Skeletal muscle tissue (tissue), 3 donors: ENCODE measurements at regions not wholly inside any gene's neighbourhood (a gene's known extent, or its start where the extent isn't known, plus 50 kb on each side); places are given as distances from the start of the nearest gene placed in this dataset.
A peak's percentile ranks its signal among the peaks of the same experiment; 100 is the strongest.

Experiments
- H3K27ac ChIP-seq: one replicate; pipeline ENCODE4 v1.7.0; 2013; ENCODE audit warnings: mild to moderate bottlenecking, low read depth, low read length, inconsistent platforms
- H3K27me3 ChIP-seq, 3 donors: one replicate each; pipeline ENCODE4 v1.7.0; 2013; ENCODE audit warnings: low read length in 3 of 3; ENCODE audit not compliant: control insufficient read depth in 3 of 3, insufficient read depth in 3 of 3
- H3K36me3 ChIP-seq, 3 donors: one replicate each; pipeline ENCODE4 v1.7.0; 2013; ENCODE audit warnings: low read length in 3 of 3; ENCODE audit not compliant: control insufficient read depth in 3 of 3, insufficient read depth in 3 of 3
- H3K4me1 ChIP-seq, 3 donors: one replicate each; pipeline ENCODE4 v1.7.0; 2013; ENCODE audit warnings: low read length in 3 of 3, mild to moderate bottlenecking in 3 of 3; ENCODE audit not compliant: control insufficient read depth in 3 of 3, insufficient read depth in 3 of 3
- H3K4me3 ChIP-seq, 3 donors: one replicate each; pipeline ENCODE4 v1.7.0; 2013; ENCODE audit warnings: low read length in 3 of 3
- H3K9ac ChIP-seq, 3 donors: one replicate each; pipeline ENCODE4 v1.7.0; 2013; ENCODE audit warnings: low read length in 3 of 3, mild to moderate bottlenecking in 3 of 3, moderate library complexity in 2 of 3, low read depth in 1 of 3
- H3K9me3 ChIP-seq, 3 donors: one replicate each; pipeline ENCODE4 v1.7.0; 2013; ENCODE audit warnings: low read length in 3 of 3; ENCODE audit not compliant: control insufficient read depth in 3 of 3
- donor health status: Osteomylitis.

DNA sequence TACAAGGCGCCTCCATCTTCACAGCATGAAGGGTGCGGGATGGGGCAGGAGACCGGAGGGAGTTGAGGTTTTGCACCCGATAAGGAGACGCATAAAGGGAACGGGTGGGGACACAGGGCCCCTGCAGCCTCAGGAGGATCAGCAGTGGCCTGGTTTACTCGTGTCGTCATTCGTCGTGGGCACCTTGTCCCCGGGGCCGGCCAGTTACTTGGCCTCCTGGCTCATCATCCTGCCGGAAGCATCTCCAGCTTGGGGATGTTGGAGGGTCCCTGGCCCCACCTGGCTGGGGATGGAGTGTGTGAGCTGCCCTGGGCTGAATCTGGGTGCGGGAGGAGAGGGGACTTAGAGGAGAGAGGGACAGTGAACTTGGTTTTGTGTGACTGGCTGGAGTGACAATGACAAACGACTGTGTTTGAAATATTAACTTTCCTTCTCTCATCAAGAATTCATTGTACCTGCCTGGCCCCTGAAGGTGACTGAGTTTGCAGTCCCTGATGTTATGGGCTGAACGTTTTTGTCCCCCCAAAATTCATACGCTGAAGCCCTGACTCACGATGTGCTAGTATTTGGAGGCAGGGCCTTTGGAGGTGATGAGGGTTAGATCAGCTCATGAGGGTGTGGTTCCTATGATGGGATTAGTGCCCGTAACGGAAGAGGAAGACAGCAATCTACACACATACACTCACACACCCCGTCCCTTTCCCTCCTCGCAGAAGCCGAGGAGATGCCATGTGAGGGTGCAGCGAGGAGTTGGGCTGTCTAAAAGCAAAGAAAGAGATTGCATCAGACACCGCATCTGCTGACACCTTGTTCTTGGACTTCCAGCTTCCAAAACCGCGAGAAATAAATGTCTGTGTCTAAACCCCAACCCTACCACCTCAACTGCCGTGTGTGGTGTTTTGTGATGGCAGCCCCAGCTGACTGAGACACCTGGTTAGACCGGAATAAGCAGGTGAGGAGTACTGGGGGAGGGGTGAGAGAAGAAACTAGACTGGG, 65.0 kb upstream of the MAP3K4 start:
- Histone ChIP-seq H3K9ac (no peak overlapping the region), H3K9me3 (no peaks in the 10 kb centered on the region), H3K4me3 (no peak overlapping the region), H3K27ac (no peak overlapping the region), H3K27me3 (peaks cover 5 to 8% (median 6%) of the 10 kb centered on the region in 3 donors), H3K4me1 (peaks cover 0 to 3% (median 0%) of the 10 kb centered on the region in 3 donors), H3K36me3 (no peaks in the 10 kb centered on the region)

DNA sequence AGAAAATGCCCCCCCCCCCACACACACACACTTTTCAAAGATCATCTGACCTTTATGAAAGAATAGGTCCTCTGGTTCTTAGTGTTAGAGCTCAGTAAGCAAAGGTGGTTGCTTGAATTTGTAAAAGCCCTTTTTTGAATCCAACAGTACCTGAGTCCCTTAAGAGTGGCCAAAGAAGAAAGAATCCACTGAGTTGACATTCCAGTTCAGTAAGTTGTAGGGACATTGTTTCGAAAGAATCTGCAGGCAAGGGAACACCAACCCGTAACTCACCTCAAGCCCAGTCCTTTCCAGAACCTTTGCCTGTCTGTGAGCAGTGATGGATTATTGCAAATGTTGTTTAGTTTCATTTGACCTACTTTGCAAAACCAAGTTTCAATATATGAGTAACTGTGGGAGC, 64.2 kb upstream of the MAP3K4 start:
- H3K36me3 ChIP-seq = no peaks in the 10 kb centered on the region
- peaks cover 0 to 3% (median 0%) of the 10 kb centered on the region in 3 donors for H3K4me1 ChIP-seq
- peaks cover 5 to 8% (median 6%) of the 10 kb centered on the region in 3 donors for H3K27me3 ChIP-seq
- H3K27ac ChIP-seq = no peak overlapping the region
- H3K4me3 ChIP-seq = no peak overlapping the region
- H3K9me3 ChIP-seq = no peaks in the 10 kb centered on the region
- H3K9ac ChIP-seq = no peak overlapping the region

DNA sequence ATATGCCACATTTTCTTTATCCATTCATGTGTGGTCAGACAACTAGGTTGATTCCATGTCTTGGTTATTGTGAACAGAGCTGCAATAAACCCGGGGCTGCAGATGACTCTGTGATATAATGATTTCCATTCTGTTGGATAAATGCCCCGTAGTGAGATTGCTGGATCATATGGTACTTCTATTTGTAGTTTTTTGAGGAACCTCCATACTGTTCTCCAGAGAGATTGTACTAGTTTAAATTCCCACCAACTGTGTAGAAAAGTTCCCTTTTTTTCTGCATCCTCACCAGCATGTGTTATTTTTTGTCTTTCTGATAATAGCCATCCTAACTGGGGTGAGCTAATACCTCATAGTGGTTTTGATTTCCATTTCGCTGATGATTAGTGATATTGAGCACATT, 62.2 kb upstream of the MAP3K4 start:
- peaks cover 0 to 3% (median 0%) of the 10 kb centered on the region in 3 donors for H3K4me1 ChIP-seq
- H3K27me3 ChIP-seq = peaks cover 5 to 12% (median 6%) of the 10 kb centered on the region in 3 donors
- H3K27ac ChIP-seq = no peak overlapping the region
- H3K9ac ChIP-seq = no peak overlapping the region
- no peaks in the 10 kb centered on the region for H3K9me3 ChIP-seq
- H3K4me3 ChIP-seq = no peak overlapping the region
- H3K36me3 ChIP-seq = no peaks in the 10 kb centered on the region

DNA sequence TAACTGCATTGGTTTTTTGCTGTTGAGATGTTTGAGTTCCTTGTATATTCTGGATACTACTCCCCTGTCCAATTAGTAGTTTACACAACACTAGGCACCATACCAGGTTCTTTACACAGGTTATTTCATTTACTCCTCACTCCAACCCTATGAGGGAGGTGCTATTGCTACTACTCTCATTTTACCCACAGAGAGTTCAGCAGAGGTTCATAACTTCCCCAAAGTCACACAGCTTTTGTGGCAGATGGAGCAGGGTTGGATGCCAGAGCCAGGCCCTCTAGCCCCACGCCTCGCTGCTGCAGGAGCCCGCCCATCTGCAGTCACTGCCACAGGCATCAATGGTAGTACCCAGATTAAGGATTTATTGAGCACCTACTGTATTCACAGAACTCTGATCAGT, 61.7 kb upstream of the MAP3K4 start:
- Histone ChIP-seq H3K9ac (no peak overlapping the region), H3K36me3 (no peaks in the 10 kb centered on the region), H3K4me3 (no peak overlapping the region), H3K27ac (no peak overlapping the region), H3K4me1 (peaks cover 0 to 3% (median 0%) of the 10 kb centered on the region in 3 donors), H3K27me3 (peaks cover 5 to 12% (median 6%) of the 10 kb centered on the region in 3 donors), H3K9me3 (no peaks in the 10 kb centered on the region)

DNA sequence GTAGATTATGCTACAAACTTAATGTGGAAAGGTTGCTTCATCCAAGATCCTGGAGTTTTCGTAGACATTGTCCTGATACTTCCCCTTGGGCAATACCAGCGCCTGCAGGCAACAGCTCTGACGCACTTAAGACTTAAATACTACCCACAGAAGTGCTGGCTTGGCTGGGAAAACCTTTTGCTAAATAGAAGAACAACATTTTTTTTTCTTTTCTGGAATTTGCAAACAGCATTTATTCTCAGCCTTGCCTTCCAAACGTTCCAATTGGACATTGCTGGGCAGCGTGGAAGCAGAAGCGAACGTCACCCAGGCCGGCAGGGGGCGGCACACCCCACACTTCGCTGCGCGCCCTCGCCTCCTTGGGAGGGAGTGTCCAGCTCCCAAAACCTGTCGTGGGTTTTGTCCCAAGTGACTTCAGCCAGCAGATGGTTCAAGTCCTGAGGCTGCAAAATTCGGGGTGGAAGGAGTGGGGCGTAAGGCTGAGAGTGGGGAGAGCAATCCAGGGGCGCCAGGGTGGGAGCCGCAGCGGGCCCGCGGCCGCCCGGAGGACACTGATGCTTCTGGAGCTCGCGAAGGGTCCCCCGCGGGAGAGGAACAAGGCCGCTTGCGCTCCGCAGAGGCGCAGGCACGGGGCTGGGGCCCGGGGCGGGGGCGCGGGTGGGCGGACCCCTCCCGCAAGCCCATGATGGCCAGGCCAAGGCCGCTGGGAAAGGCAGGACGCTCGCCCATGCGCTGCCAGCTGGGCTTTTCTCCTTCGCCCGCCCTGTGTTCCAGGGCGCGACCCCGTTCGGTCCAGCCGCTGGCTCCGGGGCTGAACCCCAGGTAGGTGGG, 60.8 kb upstream of the MAP3K4 start:
- H3K9me3 ChIP-seq = no peaks in the 10 kb centered on the region
- H3K9ac ChIP-seq = no peak overlapping the region
- peaks cover 5 to 9% (median 6%) of the 10 kb centered on the region in 3 donors for H3K27me3 ChIP-seq
- H3K27ac ChIP-seq = no peak overlapping the region
- no peaks in the 10 kb centered on the region for H3K36me3 ChIP-seq
- H3K4me3 ChIP-seq = peak overlapping the region in 2 of 3 donors; percentile 51 to 52
- peaks cover 0 to 3% (median 0%) of the 10 kb centered on the region in 3 donors for H3K4me1 ChIP-seq

DNA sequence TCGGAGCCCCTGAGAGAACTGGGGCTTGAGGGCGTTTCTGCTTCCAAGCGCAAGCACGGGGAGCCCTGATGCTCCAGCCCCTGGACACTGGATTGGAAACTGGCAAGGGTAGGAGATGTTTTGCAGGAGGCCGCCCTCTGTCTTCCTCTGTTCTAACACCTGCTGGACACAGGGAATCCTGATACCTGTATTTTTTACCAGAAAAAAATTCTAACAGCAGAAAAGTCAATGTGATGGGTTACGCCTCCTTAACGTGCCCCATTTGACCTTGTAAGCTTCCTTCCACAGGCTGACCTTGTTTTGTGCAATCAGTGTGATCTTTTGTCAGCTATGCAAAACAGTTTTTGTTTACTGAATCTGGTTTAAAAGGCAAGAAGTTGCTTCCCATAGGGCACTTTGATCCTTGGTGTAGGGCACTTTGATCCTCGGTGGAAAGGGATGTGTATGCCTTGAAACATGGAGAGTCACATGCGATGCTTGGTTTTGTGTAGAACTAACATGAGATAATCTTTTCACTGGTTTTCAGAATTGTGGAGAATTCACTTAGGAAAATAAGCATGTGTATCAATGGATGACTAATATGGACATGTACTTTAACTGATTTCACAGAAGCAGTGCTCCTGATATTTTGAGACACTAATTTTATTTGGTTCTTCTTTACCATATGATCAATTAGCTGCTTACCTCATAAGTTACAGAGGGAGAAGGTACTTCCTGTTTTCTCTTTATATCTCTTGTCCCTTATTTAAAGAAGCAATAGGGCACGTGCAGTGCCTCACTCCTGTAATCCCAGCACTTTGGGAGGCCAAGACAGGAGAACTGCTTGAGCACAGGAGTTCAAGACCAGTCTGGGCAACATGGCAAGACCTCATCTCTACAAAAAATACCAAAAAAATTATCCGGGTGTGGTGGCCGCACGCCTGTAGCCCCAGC, 59.9 kb upstream of the MAP3K4 start:
- Histone ChIP-seq H3K4me1 (peaks cover 0 to 3% (median 0%) of the 10 kb centered on the region in 3 donors), H3K9me3 (no peaks in the 10 kb centered on the region), H3K27ac (no peak overlapping the region), H3K27me3 (peaks cover 5 to 9% (median 6%) of the 10 kb centered on the region in 3 donors), H3K4me3 (no peak overlapping the region), H3K36me3 (no peaks in the 10 kb centered on the region), H3K9ac (no peak overlapping the region)

DNA sequence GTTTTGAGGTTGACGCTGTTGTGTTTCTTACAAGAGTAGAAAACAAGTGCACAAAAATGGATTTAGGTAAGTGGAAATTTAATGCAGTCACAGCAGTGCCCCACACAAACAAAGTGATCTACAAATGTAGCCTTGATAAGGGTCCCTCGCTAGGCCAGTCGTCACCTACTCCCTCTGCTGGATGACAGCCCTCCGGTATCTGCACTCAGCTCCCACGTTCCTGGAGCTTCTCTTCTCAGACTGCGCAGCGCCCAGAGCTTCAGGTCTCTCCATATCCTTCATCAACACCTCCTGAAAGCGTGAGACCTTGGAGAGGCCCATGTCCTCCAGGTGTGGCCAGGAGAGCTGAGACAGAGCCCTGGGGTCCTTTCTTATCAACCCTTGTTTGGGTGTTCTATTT, 58.3 kb upstream of the MAP3K4 start:
- Histone ChIP-seq H3K27me3 (peaks cover 5 to 6% (median 6%) of the 10 kb centered on the region in 3 donors), H3K36me3 (no peaks in the 10 kb centered on the region), H3K9ac (no peak overlapping the region), H3K9me3 (no peaks in the 10 kb centered on the region), H3K27ac (no peak overlapping the region), H3K4me3 (no peak overlapping the region), H3K4me1 (peaks cover 0 to 3% (median 0%) of the 10 kb centered on the region in 3 donors)

DNA sequence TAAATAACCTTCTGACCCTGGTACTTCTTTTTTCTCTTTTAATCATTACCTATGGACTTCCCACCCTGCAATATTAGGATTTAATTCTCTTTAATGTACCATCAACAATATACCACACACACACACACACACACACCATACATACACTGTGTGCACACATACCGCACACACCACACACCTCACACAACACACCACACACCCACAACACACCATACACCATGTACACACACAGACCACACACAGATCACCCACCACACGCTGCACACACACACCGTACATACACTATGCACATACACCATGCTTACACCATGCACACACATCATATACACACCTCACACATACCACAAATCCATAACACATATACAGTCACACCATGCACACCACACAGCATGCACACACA, 57.4 kb upstream of the MAP3K4 start:
- no peak overlapping the region for H3K27ac ChIP-seq

DNA sequence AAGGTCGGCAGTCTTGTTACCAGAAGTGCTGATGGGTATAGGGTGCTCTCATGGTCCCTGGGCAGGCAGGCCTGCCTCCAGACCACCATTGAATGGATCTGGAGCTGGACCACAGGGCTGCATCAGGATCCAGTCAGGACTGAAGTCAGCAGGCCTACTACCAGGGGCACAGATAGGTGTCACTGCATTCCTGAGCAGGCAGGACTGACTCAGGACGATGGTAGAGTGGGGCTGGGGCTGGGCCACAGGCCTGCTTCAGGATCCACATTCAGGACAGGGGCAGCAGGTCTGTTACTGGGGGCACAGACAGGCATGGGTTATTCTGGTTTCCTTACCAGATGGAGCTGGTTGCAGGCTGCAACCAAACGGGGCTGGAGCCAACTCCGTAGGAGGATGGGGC, 51.4 kb upstream of the MAP3K4 start:
- Histone ChIP-seq H3K27me3 (peaks cover 0 to 11% (median 4%) of the 10 kb centered on the region in 3 donors), H3K4me1 (no peaks in the 10 kb centered on the region)

More for the DNA sequence above, 57.4 kb upstream of the MAP3K4 start:
- Histone ChIP-seq H3K4me1 (peaks cover 0 to 3% (median 0%) of the 10 kb centered on the region in 3 donors), H3K9ac (no peak overlapping the region), H3K27me3 (peaks cover 5 to 6% (median 6%) of the 10 kb centered on the region in 3 donors), H3K4me3 (no peak overlapping the region), H3K9me3 (no peaks in the 10 kb centered on the region), H3K36me3 (no peaks in the 10 kb centered on the region)

More for the DNA sequence above, 51.4 kb upstream of the MAP3K4 start:
- no peak overlapping the region for H3K4me3 ChIP-seq
- H3K9ac ChIP-seq = no peak overlapping the region
- H3K36me3 ChIP-seq = no peaks in the 10 kb centered on the region
- H3K9me3 ChIP-seq = peaks cover 0 to 5% (median 3%) of the 10 kb centered on the region in 3 donors
- H3K27ac ChIP-seq = no peak overlapping the region
